Heart right ventricle (tissue), 16 donors: ENCODE measurements at regions not wholly inside any gene's neighbourhood (a gene's known extent, or its start where the extent isn't known, plus 50 kb on each side); places are given as distances from the start of the nearest gene placed in this dataset.

Experiments
- ATAC-seq, 8 donors: fragments of 200-7000 bp; cut with Tn5 transposase; one replicate each; pipeline ENCODE4 v1.9.1; 2020; ENCODE audit warnings: mild to moderate bottlenecking in 8 of 8, moderate library complexity in 8 of 8, moderate number of reproducible peaks in 1 of 8
- DNase-seq, 2 donors: peaks; one replicate each; pipeline ENCODE4 v3.0.0-alpha.2; 2020
- H3K27ac ChIP-seq, 10 donors: fragments of 200-600 bp; sonication (generic) in 2 of 10; one replicate each; pipeline versions ENCODE4 v1.5.0 to v1.8.0; 2020 to 2022; ENCODE audit warnings: mild to moderate bottlenecking in 3 of 10
- H3K27me3 ChIP-seq, 7 donors: fragments of 200-600 bp; one replicate each; pipeline ENCODE4 v1.8.0; 2021 to 2022; ENCODE audit warnings: mild to moderate bottlenecking in 2 of 7
- H3K36me3 ChIP-seq, 9 donors: fragments of 200-600 bp; sonication (generic) in 1 of 9; one replicate each; pipeline versions ENCODE4 v1.5.0 to v1.8.0; 2020 to 2022; ENCODE audit warnings: mild to moderate bottlenecking in 2 of 9
- H3K4me1 ChIP-seq, 9 donors: fragments of 200-600 bp; sonication (generic) in 1 of 9; one replicate each; pipeline versions ENCODE4 v1.5.0 to v1.8.0; 2020 to 2022; ENCODE audit warnings: mild to moderate bottlenecking in 4 of 9
- H3K4me3 ChIP-seq, 10 donors: fragments of 200-600 bp; sonication (generic) in 2 of 10; one replicate each; pipeline versions ENCODE4 v1.5.0 to v1.8.0; 2020 to 2022; ENCODE audit warnings: mild to moderate bottlenecking in 7 of 10, moderate library complexity in 2 of 10
- H3K9me3 ChIP-seq, 11 donors: fragments of 200-600 bp in 10 of 11; sonication (generic) in 2 of 11; one replicate each; pipeline versions ENCODE4 v1.5.0 to v1.8.0; 2013 to 2022; ENCODE audit warnings: mild to moderate bottlenecking in 2 of 11, control low read depth in 1 of 11, moderate library complexity in 1 of 11
- CTCF ChIP-seq, 9 donors: fragments of 200-600 bp; sonication (generic) in 2 of 9; IDR thresholded peaks; one replicate each; pipeline versions ENCODE4 v1.5.0 to v1.8.0; 2021 to 2022; ENCODE audit warnings: antibody characterized with exemption in 9 of 9, mild to moderate bottlenecking in 5 of 9, moderate library complexity in 1 of 9
- WGBS, 2 donors: extraction: QIAGEN DNeasy Blood & Tissue Kit; methylation state at CpG; one replicate each; pipeline ENCODE4 v1.1.7; 2013; ENCODE audit warnings: inconsistent platforms in 1 of 2; 5-methylcytosine and 5-hydroxymethylcytosine counted together
- intact Hi-C, 10 donors: fragments of 100-400 bp; cut with DNase I; formaldehyde crosslinking; loops; one replicate each; pipeline versions ENCODE4 v1.11.1 to v1.14.2; 2022
- donor health status: Arrhythmogenic right ventricular cardiomyopathy.
- donor health status: ischemic (EF 13 %, LVEDD 7.1; RV severe dilation, severe dysfunction).
- donor health status: healthy with polysubstance abuse.
- donor health status: DM: no; HTN: yes; CAD: no.
- donor health status: DM: no; HTN: no; CAD: no.
- donor health status: ischemic (EF 25% LVEDD 6.9; RV normal size, moderate dysfunction).
- donor health status: ischemic (EF 25% LVEDD 5.7; RV mildly dilated, moderate dysfunction).
- donor health status: healthy.
- donor health status: DM: yes; HTN: yes; CAD: no.
- donor health status: Ischemic cardiomyopathy.
- donor health status: ischemic (EF 35%, LVEDD 5.7; RV mildly dilated, moderate dysfunction).
- donor health status: nonischemic (EF 11% LVEDD 7.7; RV severe dilation, severe dysfunction).
- donor health status: DM: yes; HTN: yes; CAD: no.
- donor health status: PGD.
- donor health status: ischemic (EF 29% LVEDD 5.4; RV normal size, mild dysfunction).
- donor health status: nonischemic (EF 23%, LVEDD 6.1; RV moderate dilation, normal function).

- no peak overlapping the region for H3K4me3 ChIP-seq
- 94 to 100% methylated on average over 1 of the region's 1 CpG for WGBS, 2 donors
- intact Hi-C loops: loop anchor here in 8 of 10 donors (5.0 to 10.0 kb wide), 7 partner anchors 78 to 243 kb away; partner anchors contain the start of gene TNFAIP3 (in 3 of the 8)
- H3K36me3 ChIP-seq: no peaks in the 10 kb centered on the region
- H3K4me1 ChIP-seq: peaks cover 0 to 5% (median 0%) of the 10 kb centered on the region in 9 donors
- DNase-seq: no peak
- no peaks in the 10 kb centered on the region for H3K27me3 ChIP-seq
- H3K27ac ChIP-seq: no peak overlapping the region
- ATAC-seq: no peak
- H3K9me3 ChIP-seq: no peaks in the 10 kb centered on the region
- no peak for TF ChIP-seq CTCF (IDR thresholded peaks at IDR 0.05)
Measured at GRCh38 chr6:137949686-137950390, 82.8 kb downstream of the TNFAIP3 start.

- no peak for TF ChIP-seq CTCF (IDR thresholded peaks at IDR 0.05)
- H3K9me3 ChIP-seq: no peaks in the 10 kb centered on the region
- H3K4me3 ChIP-seq: no peak overlapping the region
- ATAC-seq (no peak), DNase-seq (no peak)
- 87 to 90% methylated on average over 7 of the region's 7 CpGs for WGBS, 2 donors
- H3K27me3 ChIP-seq: no peaks in the 10 kb centered on the region
- no peak overlapping the region for H3K27ac ChIP-seq
- no peaks in the 10 kb centered on the region for H3K4me1 ChIP-seq
- H3K36me3 ChIP-seq: no peaks in the 10 kb centered on the region
- intact Hi-C loops: no loop called here
Measured at GRCh38 chr6:137950581-137950980, 83.5 kb downstream of the TNFAIP3 start.

GRCh38 chr6:137951064-137951597, 84.1 kb downstream of the TNFAIP3 start:
- no peaks in the 10 kb centered on the region for H3K4me1 ChIP-seq
- H3K36me3 ChIP-seq: no peaks in the 10 kb centered on the region
- H3K27me3 ChIP-seq: no peaks in the 10 kb centered on the region
- no peak overlapping the region for H3K27ac ChIP-seq
- H3K4me3 ChIP-seq: no peak overlapping the region
- ATAC-seq (peak in 2 of 8 donors; percentile 33 to 42), DNase-seq (no peak)
- 73 to 78% methylated on average over 3 of the region's 3 CpGs for WGBS, 2 donors
- no peaks in the 10 kb centered on the region for H3K9me3 ChIP-seq
- TF ChIP-seq CTCF (IDR thresholded peaks at IDR 0.05): no peak
- intact Hi-C loops: no loop called here

- 91 to 94% methylated on average over 2 of the region's 2 CpGs for WGBS, 2 donors
- no peak for ATAC-seq
- Histone ChIP-seq H3K36me3 (no peaks in the 10 kb centered on the region), H3K4me1 (peaks cover 0 to 5% (median 0%) of the 10 kb centered on the region in 9 donors), H3K27ac (no peak overlapping the region), H3K9me3 (no peaks in the 10 kb centered on the region), H3K27me3 (no peaks in the 10 kb centered on the region), H3K4me3 (no peak overlapping the region)
- TF ChIP-seq CTCF (IDR thresholded peaks at IDR 0.05): no peak
- intact Hi-C loops: no loop called here
- DNase-seq: no peak
Measured at GRCh38 chr6:137952247-137952646, 85.2 kb downstream of the TNFAIP3 start.
